ENCODE measurements at regions not wholly inside any gene's neighbourhood (a gene's known extent, or its start where the extent isn't known, plus 50 kb on each side); places are given as distances from the start of the nearest gene placed in this dataset.

DNA sequence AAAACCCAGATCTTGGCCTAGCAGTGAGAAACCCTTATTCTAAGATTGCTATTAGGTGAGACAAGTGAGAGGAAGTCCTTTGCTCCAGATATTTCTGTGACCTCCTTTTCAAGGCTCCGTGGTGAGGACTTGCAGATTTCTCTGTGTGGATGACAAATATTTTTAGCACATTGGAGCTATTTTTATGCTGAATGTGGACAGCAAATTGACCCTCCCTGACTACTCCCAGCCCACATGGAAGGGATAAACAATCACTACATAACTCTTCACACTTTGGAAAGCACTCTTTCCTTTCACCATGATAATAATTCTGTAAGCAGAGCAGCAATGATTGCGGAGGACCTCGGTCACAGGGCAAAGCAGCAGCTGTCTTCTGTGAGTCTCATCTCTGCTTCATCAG, 88.0 kb upstream of the ADGRF1 start:
- no peak overlapping the region for H3K27ac Mint-ChIP-seq
- Histone ChIP-seq H3K4me2 (replicated peaks; ENCODE audit: low read depth, low read length, poor library complexity, severe bottlenecking) (no peak overlapping the region), H3K79me2 (ENCODE audit: control insufficient read depth, insufficient read depth, low read length) (no peaks in the 10 kb centered on the region), H3K27me3 (replicated peaks in 1 of 4; ENCODE audit: control extremely low read depth in 1 of 4, control insufficient read depth in 3 of 4, insufficient read depth in 4 of 4, low read length in 3 of 4) (no peaks in the 10 kb centered on the region), H3K9me3 (ENCODE audit: control extremely low read depth in 1 of 3, control insufficient read depth in 2 of 3, insufficient read depth in 1 of 3, low read length in 2 of 3) (no peaks in the 10 kb centered on the region), H4K20me1 (ENCODE audit: control insufficient read depth, insufficient read depth, low read length, poor library complexity, severe bottlenecking) (no peaks in the 10 kb centered on the region), H3K27ac (ENCODE audit: low read length in 2 of 2) (no peak overlapping the region), H3K4me3 (ENCODE audit: control extremely low read depth in 1 of 5, extremely low read depth in 1 of 5, insufficient read depth in 1 of 5, low read depth in 2 of 5, low read length in 4 of 5) (no peak overlapping the region), H3K9ac (ENCODE audit: low read length) (no peak overlapping the region), H3K36me3 (replicated peaks in 1 of 2; ENCODE audit: control extremely low read depth in 1 of 2, control insufficient read depth in 1 of 2, extremely low read depth in 1 of 2, insufficient read depth in 2 of 2, low read length in 1 of 2) (no peaks in the 10 kb centered on the region), H3K4me1 (ENCODE audit: control insufficient read depth in 2 of 2, insufficient read depth in 2 of 2, low read length in 2 of 2) (no peaks in the 10 kb centered on the region), H2AFZ (ENCODE audit: insufficient read depth, low read depth, low read length, poor library complexity, severe bottlenecking) (no peak overlapping the region)
- DNase-seq = no peak
- H3K27me3 Mint-ChIP-seq = no peaks in the 10 kb centered on the region
- TF ChIP-seq, protein P1, sequence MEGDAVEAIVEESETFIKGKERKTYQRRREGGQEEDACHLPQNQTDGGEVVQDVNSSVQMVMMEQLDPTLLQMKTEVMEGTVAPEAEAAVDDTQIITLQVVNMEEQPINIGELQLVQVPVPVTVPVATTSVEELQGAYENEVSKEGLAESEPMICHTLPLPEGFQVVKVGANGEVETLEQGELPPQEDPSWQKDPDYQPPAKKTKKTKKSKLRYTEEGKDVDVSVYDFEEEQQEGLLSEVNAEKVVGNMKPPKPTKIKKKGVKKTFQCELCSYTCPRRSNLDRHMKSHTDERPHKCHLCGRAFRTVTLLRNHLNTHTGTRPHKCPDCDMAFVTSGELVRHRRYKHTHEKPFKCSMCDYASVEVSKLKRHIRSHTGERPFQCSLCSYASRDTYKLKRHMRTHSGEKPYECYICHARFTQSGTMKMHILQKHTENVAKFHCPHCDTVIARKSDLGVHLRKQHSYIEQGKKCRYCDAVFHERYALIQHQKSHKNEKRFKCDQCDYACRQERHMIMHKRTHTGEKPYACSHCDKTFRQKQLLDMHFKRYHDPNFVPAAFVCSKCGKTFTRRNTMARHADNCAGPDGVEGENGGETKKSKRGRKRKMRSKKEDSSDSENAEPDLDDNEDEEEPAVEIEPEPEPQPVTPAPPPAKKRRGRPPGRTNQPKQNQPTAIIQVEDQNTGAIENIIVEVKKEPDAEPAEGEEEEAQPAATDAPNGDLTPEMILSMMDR (IDR thresholded peaks at IDR 0.05) = no peak
- no peak for TF ChIP-seq EZH2 (IDR thresholded peaks at IDR 0.05; ENCODE audit: borderline replicate concordance, insufficient read depth, low read depth, low read length, poor library complexity, severe bottlenecking)
- no peak overlapping the region for H3K4me3 Mint-ChIP-seq
- intact Hi-C loops (cut with micrococcal nuclease) = no loop called here
- H3K9me3 Mint-ChIP-seq (ENCODE audit: insufficient read depth) = no peaks in the 10 kb centered on the region
- CTCF ChIA-PET = no interaction called here
- peaks cover 3% of the 10 kb centered on the region for H3K4me1 Mint-ChIP-seq
- no peak for ATAC-seq (ENCODE audit: low read depth)
- WGBS (ENCODE audit: insufficient coverage) = 80% methylated on average over 1 of the region's 3 CpGs
- POLR2A ChIA-PET = no interaction called here

DNA sequence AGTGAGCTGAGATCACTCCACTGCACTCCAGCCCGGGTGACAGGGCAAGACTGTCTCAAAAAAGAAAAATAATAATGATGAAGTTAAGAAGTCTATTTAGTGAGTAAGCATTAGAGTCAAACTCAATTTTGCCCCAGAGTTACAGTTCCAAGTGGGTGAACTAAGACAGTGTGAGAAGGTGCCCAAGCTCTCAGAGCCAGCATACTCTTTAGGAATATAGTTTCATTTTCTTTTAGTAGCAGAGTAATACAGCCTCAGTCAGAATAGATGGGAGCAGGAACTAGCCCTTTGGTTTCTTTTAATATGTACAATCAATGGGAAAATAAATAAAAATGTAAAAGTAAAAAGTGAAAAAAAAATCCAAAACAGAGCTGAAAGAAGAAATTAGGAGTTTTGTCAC, 87.0 kb upstream of the ADGRF1 start:
- Histone ChIP-seq H3K4me2 (replicated peaks; ENCODE audit: low read depth, low read length, poor library complexity, severe bottlenecking) (no peak overlapping the region), H2AFZ (ENCODE audit: insufficient read depth, low read depth, low read length, poor library complexity, severe bottlenecking) (no peak overlapping the region), H3K27ac (ENCODE audit: low read length in 2 of 2) (no peak overlapping the region), H3K36me3 (replicated peaks in 1 of 2; ENCODE audit: control extremely low read depth in 1 of 2, control insufficient read depth in 1 of 2, extremely low read depth in 1 of 2, insufficient read depth in 2 of 2, low read length in 1 of 2) (no peaks in the 10 kb centered on the region), H3K9me3 (ENCODE audit: control extremely low read depth in 1 of 3, control insufficient read depth in 2 of 3, insufficient read depth in 1 of 3, low read length in 2 of 3) (no peaks in the 10 kb centered on the region), H3K4me3 (ENCODE audit: control extremely low read depth in 1 of 5, extremely low read depth in 1 of 5, insufficient read depth in 1 of 5, low read depth in 2 of 5, low read length in 4 of 5) (no peak overlapping the region), H3K79me2 (ENCODE audit: control insufficient read depth, insufficient read depth, low read length) (no peaks in the 10 kb centered on the region), H3K9ac (ENCODE audit: low read length) (no peak overlapping the region), H4K20me1 (ENCODE audit: control insufficient read depth, insufficient read depth, low read length, poor library complexity, severe bottlenecking) (no peaks in the 10 kb centered on the region), H3K4me1 (ENCODE audit: control insufficient read depth in 2 of 2, insufficient read depth in 2 of 2, low read length in 2 of 2) (no peaks in the 10 kb centered on the region), H3K27me3 (replicated peaks in 1 of 4; ENCODE audit: control extremely low read depth in 1 of 4, control insufficient read depth in 3 of 4, insufficient read depth in 4 of 4, low read length in 3 of 4) (no peaks in the 10 kb centered on the region)
- WGBS (ENCODE audit: insufficient coverage) = no CpG with 5 or more reads among the region's 1 CpG
- intact Hi-C loops (cut with micrococcal nuclease) = no loop called here
- POLR2A ChIA-PET = no interaction called here
- Mint-ChIP-seq H3K27me3 (no peaks in the 10 kb centered on the region), H3K4me1 (no peaks in the 10 kb centered on the region), H3K27ac (no peak overlapping the region), H3K4me3 (no peak overlapping the region), H3K9me3 (ENCODE audit: insufficient read depth) (no peaks in the 10 kb centered on the region)
- no peak for DNase-seq
- TF ChIP-seq, protein P1 (IDR thresholded peaks at IDR 0.05) = no peak
- TF ChIP-seq EZH2 (IDR thresholded peaks at IDR 0.05; ENCODE audit: borderline replicate concordance, insufficient read depth, low read depth, low read length, poor library complexity, severe bottlenecking) = no peak
- ATAC-seq (ENCODE audit: low read depth) = no peak
- CTCF ChIA-PET = no interaction called here

Measured in B cell (primary cell).